ENCODE measurements at regions not wholly inside any gene's neighbourhood (a gene's known extent, or its start where the extent isn't known, plus 50 kb on each side); places are given as distances from the start of the nearest gene placed in this dataset.

DNA sequence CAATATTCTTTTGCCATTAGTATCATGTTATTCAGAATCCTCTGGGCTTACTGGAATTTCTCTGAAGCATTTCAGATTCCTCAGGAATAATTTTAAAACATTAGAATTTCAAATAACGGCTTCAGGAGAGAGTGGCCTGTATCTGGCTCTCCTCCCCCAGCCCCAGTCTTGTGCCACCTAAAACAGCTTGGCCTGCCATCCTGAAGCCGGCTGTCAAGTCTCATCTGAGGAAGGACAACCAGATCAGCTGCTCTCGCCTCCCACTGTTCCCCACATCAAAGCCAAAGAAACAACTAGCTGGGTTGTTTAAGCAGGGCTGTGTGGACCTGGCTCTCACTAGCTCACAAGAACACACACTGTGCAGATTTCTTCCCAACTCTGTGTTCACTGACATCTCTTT, 178.2 kb downstream of the FGFR2 start:
- no peak for DNase-seq (ENCODE audit: low spot score)

GRCh38 chr10:121422096-121422495, 176.1 kb downstream of the FGFR2 start:
- no peak for DNase-seq (ENCODE audit: low spot score)

- DNase-seq (ENCODE audit: low spot score): no peak
Observed at GRCh38 chr10:121425623-121426022, 172.6 kb downstream of the FGFR2 start.

- no peak for DNase-seq (ENCODE audit: low spot score)
Observed at GRCh38 chr10:121426307-121426706, 171.9 kb downstream of the FGFR2 start.
